ENCODE measurements at regions not wholly inside any gene's neighbourhood (a gene's known extent, or its start where the extent isn't known, plus 50 kb on each side); places are given as distances from the start of the nearest gene placed in this dataset.

GRCh38 chr21:15191342-15191741, 126.5 kb upstream of the NRIP1 start:
- H3K36me3 ChIP-seq (ENCODE audit: control insufficient read depth in 2 of 2, insufficient read depth in 2 of 2, low read length in 1 of 2) = no peaks in the 10 kb centered on the region
- no peaks in the 10 kb centered on the region for H3K27me3 ChIP-seq (ENCODE audit: control insufficient read depth in 2 of 2, insufficient read depth in 1 of 2, low read length in 1 of 2)
- WGBS = 98% methylated on average over 5 of the region's 5 CpGs
- no peak for DNase-seq (ENCODE audit: low read depth in 6 of 9, low spot score in 9 of 9)
- H3K4me3 ChIP-seq (ENCODE audit: low read length in 2 of 2) = no peak overlapping the region
- H3K27ac ChIP-seq (ENCODE audit: low read depth in 1 of 2, low read length in 1 of 2) = no peak overlapping the region
- no peaks in the 10 kb centered on the region for H3K9me3 ChIP-seq (ENCODE audit: control insufficient read depth in 2 of 2, insufficient read depth in 1 of 2, low read length in 1 of 2)
- no peaks in the 10 kb centered on the region for H3K4me1 ChIP-seq (ENCODE audit: control insufficient read depth in 2 of 2, insufficient read depth in 2 of 2, low read length in 2 of 2)

- Histone ChIP-seq H3K27me3 (ENCODE audit: control insufficient read depth in 2 of 2, insufficient read depth in 1 of 2, low read length in 1 of 2) (no peaks in the 10 kb centered on the region), H3K36me3 (ENCODE audit: control insufficient read depth in 2 of 2, insufficient read depth in 2 of 2, low read length in 1 of 2) (no peaks in the 10 kb centered on the region), H3K9me3 (ENCODE audit: control insufficient read depth in 2 of 2, insufficient read depth in 1 of 2, low read length in 1 of 2) (no peaks in the 10 kb centered on the region), H3K27ac (ENCODE audit: low read depth in 1 of 2, low read length in 1 of 2) (no peak overlapping the region), H3K4me3 (ENCODE audit: low read length in 2 of 2) (no peak overlapping the region), H3K4me1 (ENCODE audit: control insufficient read depth in 2 of 2, insufficient read depth in 2 of 2, low read length in 2 of 2) (no peaks in the 10 kb centered on the region)
- 98% methylated on average over 3 of the region's 3 CpGs for WGBS
- no peak for DNase-seq (ENCODE audit: low read depth in 6 of 9, low spot score in 9 of 9)
Measured at GRCh38 chr21:15192243-15192642, 127.4 kb upstream of the NRIP1 start.

GRCh38 chr21:15193937-15194336, 129.1 kb upstream of the NRIP1 start:
- 96% methylated on average over 3 of the region's 3 CpGs for WGBS
- H3K27me3 ChIP-seq (ENCODE audit: control insufficient read depth in 2 of 2, insufficient read depth in 1 of 2, low read length in 1 of 2) = no peaks in the 10 kb centered on the region
- no peaks in the 10 kb centered on the region for H3K4me1 ChIP-seq (ENCODE audit: control insufficient read depth in 2 of 2, insufficient read depth in 2 of 2, low read length in 2 of 2)
- no peak for DNase-seq (ENCODE audit: low read depth in 6 of 9, low spot score in 9 of 9)
- no peak overlapping the region for H3K27ac ChIP-seq (ENCODE audit: low read depth in 1 of 2, low read length in 1 of 2)
- no peaks in the 10 kb centered on the region for H3K9me3 ChIP-seq (ENCODE audit: control insufficient read depth in 2 of 2, insufficient read depth in 1 of 2, low read length in 1 of 2)
- H3K36me3 ChIP-seq (ENCODE audit: control insufficient read depth in 2 of 2, insufficient read depth in 2 of 2, low read length in 1 of 2) = no peaks in the 10 kb centered on the region
- H3K4me3 ChIP-seq (ENCODE audit: low read length in 2 of 2) = no peak overlapping the region

- no peak for DNase-seq (ENCODE audit: low read depth in 6 of 9, low spot score in 9 of 9)
- H3K27ac ChIP-seq (ENCODE audit: low read depth in 1 of 2, low read length in 1 of 2) = no peak overlapping the region
- H3K36me3 ChIP-seq (ENCODE audit: control insufficient read depth in 2 of 2, insufficient read depth in 2 of 2, low read length in 1 of 2) = no peaks in the 10 kb centered on the region
- over 99% methylated on average over 2 of the region's 2 CpGs for WGBS
- no peaks in the 10 kb centered on the region for H3K27me3 ChIP-seq (ENCODE audit: control insufficient read depth in 2 of 2, insufficient read depth in 1 of 2, low read length in 1 of 2)
- H3K4me1 ChIP-seq (ENCODE audit: control insufficient read depth in 2 of 2, insufficient read depth in 2 of 2, low read length in 2 of 2) = peaks cover 0 to 2% of the 10 kb centered on the region in 2 donors
- H3K4me3 ChIP-seq (ENCODE audit: low read length in 2 of 2) = no peak overlapping the region
- no peaks in the 10 kb centered on the region for H3K9me3 ChIP-seq (ENCODE audit: control insufficient read depth in 2 of 2, insufficient read depth in 1 of 2, low read length in 1 of 2)
Measured at GRCh38 chr21:15195104-15195503, 130.3 kb upstream of the NRIP1 start.

GRCh38 chr21:15195768-15196167, 131.0 kb upstream of the NRIP1 start:
- Histone ChIP-seq H3K36me3 (ENCODE audit: control insufficient read depth in 2 of 2, insufficient read depth in 2 of 2, low read length in 1 of 2) (no peaks in the 10 kb centered on the region), H3K4me1 (ENCODE audit: control insufficient read depth in 2 of 2, insufficient read depth in 2 of 2, low read length in 2 of 2) (peaks cover 0 to 2% of the 10 kb centered on the region in 2 donors), H3K27me3 (ENCODE audit: control insufficient read depth in 2 of 2, insufficient read depth in 1 of 2, low read length in 1 of 2) (no peaks in the 10 kb centered on the region), H3K27ac (ENCODE audit: low read depth in 1 of 2, low read length in 1 of 2) (no peak overlapping the region), H3K9me3 (ENCODE audit: control insufficient read depth in 2 of 2, insufficient read depth in 1 of 2, low read length in 1 of 2) (no peaks in the 10 kb centered on the region), H3K4me3 (ENCODE audit: low read length in 2 of 2) (no peak overlapping the region)
- DNase-seq (ENCODE audit: low read depth in 6 of 9, low spot score in 9 of 9) = no peak
- WGBS = 97% methylated on average over 1 of the region's 1 CpG

GRCh38 chr21:15197696-15198095, 132.9 kb upstream of the NRIP1 start:
- Histone ChIP-seq H3K27ac (ENCODE audit: low read depth in 1 of 2, low read length in 1 of 2) (no peak overlapping the region), H3K36me3 (ENCODE audit: control insufficient read depth in 2 of 2, insufficient read depth in 2 of 2, low read length in 1 of 2) (no peaks in the 10 kb centered on the region), H3K9me3 (ENCODE audit: control insufficient read depth in 2 of 2, insufficient read depth in 1 of 2, low read length in 1 of 2) (no peaks in the 10 kb centered on the region), H3K27me3 (ENCODE audit: control insufficient read depth in 2 of 2, insufficient read depth in 1 of 2, low read length in 1 of 2) (no peaks in the 10 kb centered on the region), H3K4me1 (ENCODE audit: control insufficient read depth in 2 of 2, insufficient read depth in 2 of 2, low read length in 2 of 2) (peaks cover 0 to 2% of the 10 kb centered on the region in 2 donors), H3K4me3 (ENCODE audit: low read length in 2 of 2) (no peak overlapping the region)
- 95% methylated on average over 2 of the region's 2 CpGs for WGBS
- no peak for DNase-seq (ENCODE audit: low read depth in 6 of 9, low spot score in 9 of 9)

- no peak overlapping the region for H3K27ac ChIP-seq (ENCODE audit: low read depth in 1 of 2, low read length in 1 of 2)
- peaks cover 0 to 2% of the 10 kb centered on the region in 2 donors for H3K4me1 ChIP-seq (ENCODE audit: control insufficient read depth in 2 of 2, insufficient read depth in 2 of 2, low read length in 2 of 2)
- DNase-seq (ENCODE audit: low read depth in 6 of 9, low spot score in 9 of 9) = no peak
- WGBS = 88% methylated on average over 8 of the region's 8 CpGs
- H3K27me3 ChIP-seq (ENCODE audit: control insufficient read depth in 2 of 2, insufficient read depth in 1 of 2, low read length in 1 of 2) = no peaks in the 10 kb centered on the region
- H3K4me3 ChIP-seq (ENCODE audit: low read length in 2 of 2) = no peak overlapping the region
- no peaks in the 10 kb centered on the region for H3K9me3 ChIP-seq (ENCODE audit: control insufficient read depth in 2 of 2, insufficient read depth in 1 of 2, low read length in 1 of 2)
- no peaks in the 10 kb centered on the region for H3K36me3 ChIP-seq (ENCODE audit: control insufficient read depth in 2 of 2, insufficient read depth in 2 of 2, low read length in 1 of 2)
Measured at GRCh38 chr21:15199414-15200383, 134.9 kb upstream of the NRIP1 start.

- H3K4me1 ChIP-seq (ENCODE audit: control insufficient read depth in 2 of 2, insufficient read depth in 2 of 2, low read length in 2 of 2) = peaks cover 0 to 2% of the 10 kb centered on the region in 2 donors
- H3K9me3 ChIP-seq (ENCODE audit: control insufficient read depth in 2 of 2, insufficient read depth in 1 of 2, low read length in 1 of 2) = no peaks in the 10 kb centered on the region
- 91% methylated on average over 3 of the region's 3 CpGs for WGBS
- DNase-seq (ENCODE audit: low read depth in 6 of 9, low spot score in 9 of 9) = no peak
- no peaks in the 10 kb centered on the region for H3K27me3 ChIP-seq (ENCODE audit: control insufficient read depth in 2 of 2, insufficient read depth in 1 of 2, low read length in 1 of 2)
- H3K36me3 ChIP-seq (ENCODE audit: control insufficient read depth in 2 of 2, insufficient read depth in 2 of 2, low read length in 1 of 2) = no peaks in the 10 kb centered on the region
- H3K4me3 ChIP-seq (ENCODE audit: low read length in 2 of 2) = no peak overlapping the region
- no peak overlapping the region for H3K27ac ChIP-seq (ENCODE audit: low read depth in 1 of 2, low read length in 1 of 2)
Measured at GRCh38 chr21:15203740-15204139, 138.9 kb upstream of the NRIP1 start.

- no peaks in the 10 kb centered on the region for H3K9me3 ChIP-seq (ENCODE audit: control insufficient read depth in 2 of 2, insufficient read depth in 1 of 2, low read length in 1 of 2)
- H3K36me3 ChIP-seq (ENCODE audit: control insufficient read depth in 2 of 2, insufficient read depth in 2 of 2, low read length in 1 of 2) = no peaks in the 10 kb centered on the region
- H3K4me3 ChIP-seq (ENCODE audit: low read length in 2 of 2) = no peak overlapping the region
- 70% methylated on average over 13 of the region's 13 CpGs for WGBS
- DNase-seq (ENCODE audit: low read depth in 6 of 9, low spot score in 9 of 9) = no peak
- H3K4me1 ChIP-seq (ENCODE audit: control insufficient read depth in 2 of 2, insufficient read depth in 2 of 2, low read length in 2 of 2) = peaks cover 0 to 2% of the 10 kb centered on the region in 2 donors
- H3K27me3 ChIP-seq (ENCODE audit: control insufficient read depth in 2 of 2, insufficient read depth in 1 of 2, low read length in 1 of 2) = no peaks in the 10 kb centered on the region
- H3K27ac ChIP-seq (ENCODE audit: low read depth in 1 of 2, low read length in 1 of 2) = no peak overlapping the region
Measured at GRCh38 chr21:15204140-15204969, 139.6 kb upstream of the NRIP1 start.

All from thymus (tissue), 11 donors.